HEK293T (cell line): ENCODE measurements at regions not wholly inside any gene's neighbourhood (a gene's known extent, or its start where the extent isn't known, plus 50 kb on each side); places are given as distances from the start of the nearest gene placed in this dataset.

Source experiments
- ARNT ChIP-seq: fragments of 450-650 bp; IDR thresholded peaks from 2 replicates; pipeline ENCODE4 v1.6.1; 2017; ENCODE audit warnings: mild to moderate bottlenecking
- BHLHE40 ChIP-seq: fragments of 450-650 bp; IDR thresholded peaks from 2 replicates; pipeline ENCODE4 v1.6.1; 2016; ENCODE audit warnings: mild to moderate bottlenecking, moderate library complexity, borderline replicate concordance
- ELF4 ChIP-seq: fragments of 450-650 bp; IDR thresholded peaks from 2 replicates; pipeline ENCODE4 v1.6.1; 2017; ENCODE audit warnings: antibody characterized with exemption
- FOXK2 ChIP-seq: fragments of 450-650 bp; IDR thresholded peaks from 2 replicates; pipeline ENCODE4 v1.6.1; 2016; ENCODE audit warnings: mild to moderate bottlenecking
- FOXM1 ChIP-seq: fragments of 450-650 bp; IDR thresholded peaks from 2 replicates; pipeline ENCODE4 v1.6.1; 2017; ENCODE audit warnings: mild to moderate bottlenecking, borderline replicate concordance
- SP1 ChIP-seq: fragments of 450-650 bp; IDR thresholded peaks from 2 replicates; pipeline ENCODE4 v1.6.1; 2017
- TARDBP ChIP-seq: fragments of 450-650 bp; IDR thresholded peaks from 2 replicates; pipeline ENCODE4 v1.6.1; 2016
- ZNF384 ChIP-seq: fragments of 450-650 bp; IDR thresholded peaks from 2 replicates; pipeline ENCODE4 v1.6.1; 2016
- TF ChIP-seq, protein P1 (sequence below): fragments of 450-650 bp; IDR thresholded peaks from 2 replicates; pipeline ENCODE4 v1.6.1; 2016

DNA sequence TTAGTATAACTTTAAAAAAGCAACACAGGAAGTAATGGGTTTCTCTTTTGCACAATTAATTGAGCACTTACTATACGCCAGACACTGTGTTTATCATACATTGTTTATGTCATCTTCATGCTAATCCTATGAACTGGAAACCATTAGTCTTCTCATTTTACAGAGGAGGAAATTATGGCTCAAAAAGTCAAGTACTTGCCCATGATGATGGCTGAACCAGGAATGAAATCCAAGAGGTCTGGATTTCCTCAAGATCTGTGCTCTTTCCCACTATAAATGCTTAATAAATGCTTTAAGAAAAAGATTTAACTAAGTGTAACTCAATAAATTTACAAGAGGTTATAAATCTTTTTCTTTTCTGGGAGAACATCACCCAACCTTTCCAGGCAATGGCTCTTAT, 303.7 kb upstream of the RRP15 start:
- TF ChIP-seq SP1: no peak
- no peak for TF ChIP-seq ZNF384
- no peak for TF ChIP-seq BHLHE40
- TF ChIP-seq, protein P1, sequence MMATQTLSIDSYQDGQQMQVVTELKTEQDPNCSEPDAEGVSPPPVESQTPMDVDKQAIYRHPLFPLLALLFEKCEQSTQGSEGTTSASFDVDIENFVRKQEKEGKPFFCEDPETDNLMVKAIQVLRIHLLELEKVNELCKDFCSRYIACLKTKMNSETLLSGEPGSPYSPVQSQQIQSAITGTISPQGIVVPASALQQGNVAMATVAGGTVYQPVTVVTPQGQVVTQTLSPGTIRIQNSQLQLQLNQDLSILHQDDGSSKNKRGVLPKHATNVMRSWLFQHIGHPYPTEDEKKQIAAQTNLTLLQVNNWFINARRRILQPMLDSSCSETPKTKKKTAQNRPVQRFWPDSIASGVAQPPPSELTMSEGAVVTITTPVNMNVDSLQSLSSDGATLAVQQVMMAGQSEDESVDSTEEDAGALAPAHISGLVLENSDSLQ: no peak
- TF ChIP-seq ELF4: no peak
- no peak for TF ChIP-seq FOXM1
- no peak for TF ChIP-seq TARDBP
- TF ChIP-seq FOXK2: no peak
- no peak for TF ChIP-seq ARNT
